ENCODE measurements at regions not wholly inside any gene's neighbourhood (a gene's known extent, or its start where the extent isn't known, plus 50 kb on each side); places are given as distances from the start of the nearest gene placed in this dataset.
A peak's percentile ranks its signal among the peaks of the same experiment; 100 is the strongest.

DNA sequence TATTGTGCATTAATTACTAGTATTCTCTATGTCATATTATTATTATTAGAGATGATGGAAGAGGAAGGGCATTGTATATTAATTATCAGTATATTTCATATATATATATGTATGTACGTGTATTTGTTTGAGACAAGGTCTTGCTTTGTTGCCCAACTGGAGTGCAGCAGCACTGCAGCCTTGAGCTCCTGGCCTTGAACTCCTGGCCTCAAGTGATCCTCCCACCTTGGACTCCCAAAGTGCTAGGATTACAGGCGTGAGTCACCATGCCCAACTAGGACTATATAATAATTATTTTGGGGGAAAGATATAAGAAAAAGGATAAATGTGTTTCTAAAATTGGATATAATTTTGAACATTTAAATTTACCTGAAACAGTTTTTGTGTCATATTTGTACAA is 63.2 kb upstream of the USP24 start:
- Mint-ChIP-seq H3K4me3 (no peak overlapping the region), H3K27ac (no peak overlapping the region), H3K4me1 (peaks cover 17% of the 10 kb centered on the region), H3K9me3 (no peaks in the 10 kb centered on the region), H3K36me3 (no peaks in the 10 kb centered on the region), H3K27me3 (ENCODE audit: low read depth in 3 of 3) (peaks cover 0 to 9% (median 0%) of the 10 kb centered on the region in 3 donors)
- H4K20me1 ChIP-seq (ENCODE audit: insufficient read depth, low read length), result no peaks in the 10 kb centered on the region
- DNase-seq, result no peak
- no peaks in the 10 kb centered on the region for H3K9me3 ChIP-seq (replicated peaks in 1 of 2; ENCODE audit: control insufficient read depth in 1 of 2, insufficient read depth in 1 of 2, low read length in 2 of 2)
- H3K79me2 ChIP-seq (ENCODE audit: insufficient read depth, low read length), result no peaks in the 10 kb centered on the region
- no peak overlapping the region for H3K4me3 ChIP-seq (replicated peaks in 1 of 3; ENCODE audit: low read depth in 2 of 3, low read length in 3 of 3)
- intact Hi-C loops (cut with micrococcal nuclease), result loop anchor here (5.0 to 10.0 kb wide), 3 partner anchors 64 to 136 kb away; partner anchors contain the start of gene USP24 (in 1 of the 2)
- H3K9ac ChIP-seq (ENCODE audit: insufficient read depth, low read length, poor library complexity, severe bottlenecking), result no peak overlapping the region
- H2AFZ ChIP-seq (ENCODE audit: insufficient read depth, low read depth, low read length, poor library complexity, severe bottlenecking), result peak overlapping the region; percentile 36
- no peak for TF ChIP-seq CTCF (IDR thresholded peaks at IDR 0.05)
- H3K4me2 ChIP-seq (replicated peaks; ENCODE audit: extremely low read depth, low read length, poor library complexity, severe bottlenecking), result no peak overlapping the region
- WGBS (ENCODE audit: insufficient coverage), result no CpG with 5 or more reads among the region's 2 CpGs
- no peak overlapping the region for H3K27ac ChIP-seq (ENCODE audit: low read depth in 1 of 2, low read length in 2 of 2)
- no peaks in the 10 kb centered on the region for H3K27me3 ChIP-seq (ENCODE audit: control insufficient read depth in 2 of 2, insufficient read depth in 2 of 2, low read length in 2 of 2)
- H3K36me3 ChIP-seq (replicated peaks in 1 of 2; ENCODE audit: control insufficient read depth in 1 of 2, insufficient read depth in 2 of 2, low read length in 2 of 2), result no peaks in the 10 kb centered on the region
- H3K4me1 ChIP-seq (ENCODE audit: control insufficient read depth in 1 of 2, insufficient read depth in 2 of 2, low read length in 2 of 2), result peaks cover 3 to 11% of the 10 kb centered on the region in 2 donors

GRCh38 chr1:55277377-55278130 is 62.4 kb upstream of the USP24 start:
- Histone ChIP-seq H3K27ac (ENCODE audit: low read depth in 1 of 2, low read length in 2 of 2) (no peak overlapping the region), H3K4me2 (replicated peaks; ENCODE audit: extremely low read depth, low read length, poor library complexity, severe bottlenecking) (no peak overlapping the region), H2AFZ (ENCODE audit: insufficient read depth, low read depth, low read length, poor library complexity, severe bottlenecking) (peak overlapping the region; percentile 36), H4K20me1 (ENCODE audit: insufficient read depth, low read length) (no peaks in the 10 kb centered on the region), H3K79me2 (ENCODE audit: insufficient read depth, low read length) (no peaks in the 10 kb centered on the region), H3K9me3 (replicated peaks in 1 of 2; ENCODE audit: control insufficient read depth in 1 of 2, insufficient read depth in 1 of 2, low read length in 2 of 2) (no peaks in the 10 kb centered on the region), H3K4me3 (replicated peaks in 1 of 3; ENCODE audit: low read depth in 2 of 3, low read length in 3 of 3) (no peak overlapping the region), H3K4me1 (ENCODE audit: control insufficient read depth in 1 of 2, insufficient read depth in 2 of 2, low read length in 2 of 2) (peaks cover 3 to 11% of the 10 kb centered on the region in 2 donors), H3K27me3 (ENCODE audit: control insufficient read depth in 2 of 2, insufficient read depth in 2 of 2, low read length in 2 of 2) (no peaks in the 10 kb centered on the region), H3K9ac (ENCODE audit: insufficient read depth, low read length, poor library complexity, severe bottlenecking) (no peak overlapping the region), H3K36me3 (replicated peaks in 1 of 2; ENCODE audit: control insufficient read depth in 1 of 2, insufficient read depth in 2 of 2, low read length in 2 of 2) (no peaks in the 10 kb centered on the region)
- DNase-seq, result peak; percentile 62 to 69 (median 67)
- Mint-ChIP-seq H3K36me3 (no peaks in the 10 kb centered on the region), H3K9me3 (no peaks in the 10 kb centered on the region), H3K27me3 (ENCODE audit: low read depth in 3 of 3) (peaks cover 0 to 7% (median 0%) of the 10 kb centered on the region in 3 donors), H3K27ac (peak overlapping the region in 1 of 7 donors; percentile 60), H3K4me3 (peak overlapping the region in 1 of 2 donors; percentile 28), H3K4me1 (peaks cover 17% of the 10 kb centered on the region)
- peak; percentile 79 for TF ChIP-seq CTCF (IDR thresholded peaks at IDR 0.05)
- 41% methylated on average over 8 of the region's 15 CpGs for WGBS (ENCODE audit: insufficient coverage)
- intact Hi-C loops (cut with micrococcal nuclease), result loop anchor here (2.0 to 10.0 kb wide), 4 partner anchors 63 to 137 kb away; partner anchors contain the start of gene USP24 (in 1 of the 2)

All from CD14-positive monocyte (primary cell).